ENCODE measurements at regions not wholly inside any gene's neighbourhood (a gene's known extent, or its start where the extent isn't known, plus 50 kb on each side); places are given as distances from the start of the nearest gene placed in this dataset.
"Not testable (repeated sequence)": the region's sequence is repeated elsewhere in the genome, so short reads cannot be mapped to it uniquely, and the experiment has no call there.

- DNase-seq, result no peak
Observed at GRCh38 chr9:89674667-89675057, 69.8 kb downstream of the GADD45G start.

GRCh38 chr9:89675058-89675742 is 70.4 kb downstream of the GADD45G start:
- DNase-seq, result peak; percentile 50 to 54

GRCh38 chr9:89676281-89676680 is 71.5 kb downstream of the GADD45G start:
- DNase-seq, result peak; percentile 60 to 64

DNA sequence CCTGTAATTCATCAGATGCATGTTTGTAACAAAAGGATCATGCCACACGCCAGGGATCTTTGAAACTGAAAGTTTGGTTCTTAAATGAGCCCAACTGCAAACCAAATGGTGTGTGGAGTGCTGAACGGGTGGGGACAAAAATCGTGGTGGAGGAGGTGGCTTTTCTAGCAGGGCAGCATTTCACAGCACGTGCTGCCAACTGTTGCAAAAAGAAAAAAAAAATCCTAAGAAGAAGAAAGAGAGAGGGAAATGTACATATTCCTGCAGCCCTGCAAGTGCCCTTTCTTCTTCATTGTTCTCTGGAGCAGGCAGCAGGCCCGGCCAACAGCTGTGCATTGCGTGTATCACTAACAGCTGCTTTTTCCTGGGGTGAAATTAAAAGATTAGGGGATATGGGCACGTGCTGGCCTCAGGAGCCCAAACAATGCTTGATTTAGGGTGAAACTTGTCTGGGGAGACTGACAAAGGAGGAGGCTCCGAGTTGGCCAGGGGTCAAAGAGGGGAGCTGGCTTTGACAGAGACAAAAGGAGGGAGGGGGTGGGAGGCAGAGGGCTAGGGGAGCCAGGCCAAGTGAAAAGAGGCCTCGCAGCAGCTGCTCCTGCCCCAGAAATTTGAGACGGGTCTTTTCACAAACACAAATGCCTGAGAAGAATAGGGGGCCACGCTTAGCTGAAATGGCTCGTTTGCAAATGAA is 73.0 kb downstream of the GADD45G start:
- DNase-seq, result peak; percentile 47

- DNase-seq, result no peak
Observed at GRCh38 chr9:89678396-89679015, 73.7 kb downstream of the GADD45G start.

- no peak for DNase-seq
Observed at GRCh38 chr9:89679016-89679415, 74.2 kb downstream of the GADD45G start.

GRCh38 chr9:89679581-89679980 is 74.8 kb downstream of the GADD45G start:
- no peak for DNase-seq

DNA sequence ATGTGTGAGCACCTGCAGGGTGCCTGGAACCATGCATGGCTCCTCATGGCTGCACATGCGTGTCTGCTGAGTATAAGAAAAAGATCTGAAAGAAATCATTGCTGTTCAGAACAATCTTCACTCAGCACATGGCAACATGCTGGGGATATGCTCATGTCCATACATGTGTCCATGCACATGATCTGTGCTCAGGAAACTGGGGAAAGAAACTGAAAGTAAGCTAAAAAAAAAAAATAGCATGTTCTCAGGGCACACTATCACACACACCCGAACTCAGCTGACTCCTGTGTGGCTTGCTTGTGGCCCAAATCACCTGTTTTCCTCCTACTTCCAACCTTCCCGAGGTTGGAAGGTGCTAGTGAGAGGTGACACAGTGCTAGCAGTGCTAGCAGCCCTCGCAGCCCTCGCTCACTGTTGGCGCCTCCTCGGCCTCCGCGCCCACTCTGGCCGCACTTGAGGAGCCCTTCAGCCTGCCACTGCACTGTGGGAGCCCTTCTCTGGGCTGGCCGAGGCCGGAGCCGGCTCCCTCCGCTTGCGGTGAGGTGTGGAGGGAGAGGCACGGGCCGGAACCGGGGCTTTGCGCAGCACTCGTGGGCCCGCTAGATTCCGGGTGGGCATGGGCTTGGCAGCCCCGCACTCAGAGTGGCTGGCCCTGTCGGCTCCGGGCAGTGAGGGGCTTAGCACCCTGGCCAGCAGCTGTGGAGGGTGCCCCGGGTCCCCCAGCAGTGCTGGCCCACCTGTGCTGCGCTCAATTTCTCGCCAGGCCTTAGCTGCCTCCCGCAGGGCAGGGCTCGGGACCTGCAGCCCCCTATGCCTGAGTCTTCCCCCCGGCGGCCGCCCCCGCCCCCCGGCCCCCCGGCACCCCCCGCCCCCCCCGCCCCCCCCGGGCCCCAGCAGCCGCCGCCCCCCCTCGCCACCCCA is 76.0 kb downstream of the GADD45G start:
- no peak for DNase-seq

GRCh38 chr9:89681468-89681859 is 76.7 kb downstream of the GADD45G start:
- DNase-seq, result not testable (repeated sequence)

DNA sequence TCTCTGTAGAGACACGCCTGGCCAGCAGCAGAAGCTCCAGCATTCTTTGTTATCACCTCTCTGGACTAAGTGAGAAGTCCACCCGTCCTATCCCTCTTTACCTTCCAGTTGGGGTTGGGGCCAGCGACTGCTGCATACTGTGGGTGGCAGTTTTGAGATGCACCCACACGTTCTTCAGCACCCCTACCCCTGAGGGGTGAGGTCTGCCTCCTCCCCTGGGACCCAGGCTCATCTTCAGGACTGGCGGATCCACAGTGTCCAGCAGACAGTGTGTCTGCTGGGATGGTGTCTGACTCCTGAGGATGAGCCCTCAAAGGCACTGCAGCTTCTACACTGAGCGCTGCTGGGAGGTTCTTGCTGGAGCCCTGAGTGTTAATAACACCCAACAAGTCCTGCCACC is 78.8 kb downstream of the GADD45G start:
- no peak for DNase-seq

DNA sequence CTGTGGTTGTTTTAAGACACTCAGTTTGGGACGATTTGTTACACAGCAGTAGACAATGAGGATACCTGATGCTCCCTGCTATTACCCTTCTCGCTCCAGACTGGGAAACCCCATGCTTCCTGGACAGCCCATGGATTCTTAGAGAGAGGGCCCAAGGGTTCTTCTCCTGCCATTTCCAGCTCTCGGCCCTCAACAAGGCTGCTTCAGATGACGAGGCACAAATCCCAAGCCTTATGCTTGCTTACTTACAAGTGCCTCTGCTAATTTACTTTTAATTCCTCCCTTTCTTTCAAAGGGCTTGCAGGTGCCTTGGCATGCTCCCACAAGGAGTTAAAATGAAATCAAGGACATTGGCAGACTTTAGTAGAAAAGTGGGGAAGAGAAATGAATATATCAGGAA is 79.4 kb downstream of the GADD45G start:
- no peak for DNase-seq

- DNase-seq, result no peak
Observed at GRCh38 chr9:89684912-89685636, 80.3 kb downstream of the GADD45G start.

- no peak for DNase-seq
Observed at GRCh38 chr9:89685698-89686097, 80.9 kb downstream of the GADD45G start.

- peak; percentile 20 to 52 for DNase-seq
Observed at GRCh38 chr9:89686126-89686525, 81.3 kb downstream of the GADD45G start.

GRCh38 chr9:89686621-89687020 is 81.8 kb downstream of the GADD45G start:
- no peak for DNase-seq

DNA sequence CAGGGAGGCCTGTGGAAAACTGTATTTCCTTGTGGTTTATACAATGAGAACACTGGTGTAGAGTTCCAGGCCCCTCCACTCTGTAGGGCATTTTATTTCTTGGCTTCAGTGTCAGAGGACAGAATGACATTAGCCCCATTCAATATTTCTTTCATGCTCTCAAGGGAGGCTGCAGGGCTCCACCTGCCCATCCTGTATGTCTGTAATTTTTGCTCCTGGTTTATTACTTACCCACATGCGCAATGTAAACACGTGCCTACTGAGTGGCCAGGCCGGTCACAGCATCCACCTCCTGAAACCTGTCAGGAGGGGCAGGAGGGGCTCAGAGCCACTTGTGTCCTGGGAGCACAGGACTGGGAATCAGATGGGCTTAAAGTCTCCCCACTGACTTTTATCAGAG is 82.4 kb downstream of the GADD45G start:
- peak; percentile 32 to 35 for DNase-seq

GRCh38 chr9:89687848-89688247 is 83.0 kb downstream of the GADD45G start:
- DNase-seq, result no peak

DNA sequence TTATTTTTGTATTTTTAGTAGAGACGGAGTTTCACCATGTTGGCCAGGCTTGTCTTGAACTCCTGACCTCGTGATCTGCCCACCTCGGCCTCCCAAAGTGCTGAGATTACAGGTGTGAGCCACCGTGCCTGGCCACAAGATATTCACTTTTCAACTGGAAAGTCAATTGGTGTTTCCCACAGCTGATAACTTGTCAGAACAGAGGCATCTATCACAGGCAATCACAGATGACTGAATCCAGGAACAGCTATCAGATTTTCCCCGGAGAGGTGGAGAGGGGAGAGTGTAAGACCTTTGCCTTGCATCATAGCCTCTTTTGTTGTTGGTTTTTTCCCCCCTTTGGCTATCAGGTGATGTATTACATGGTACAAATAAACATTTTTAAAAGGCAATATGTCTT is 84.5 kb downstream of the GADD45G start:
- not testable (repeated sequence) for DNase-seq

DNA sequence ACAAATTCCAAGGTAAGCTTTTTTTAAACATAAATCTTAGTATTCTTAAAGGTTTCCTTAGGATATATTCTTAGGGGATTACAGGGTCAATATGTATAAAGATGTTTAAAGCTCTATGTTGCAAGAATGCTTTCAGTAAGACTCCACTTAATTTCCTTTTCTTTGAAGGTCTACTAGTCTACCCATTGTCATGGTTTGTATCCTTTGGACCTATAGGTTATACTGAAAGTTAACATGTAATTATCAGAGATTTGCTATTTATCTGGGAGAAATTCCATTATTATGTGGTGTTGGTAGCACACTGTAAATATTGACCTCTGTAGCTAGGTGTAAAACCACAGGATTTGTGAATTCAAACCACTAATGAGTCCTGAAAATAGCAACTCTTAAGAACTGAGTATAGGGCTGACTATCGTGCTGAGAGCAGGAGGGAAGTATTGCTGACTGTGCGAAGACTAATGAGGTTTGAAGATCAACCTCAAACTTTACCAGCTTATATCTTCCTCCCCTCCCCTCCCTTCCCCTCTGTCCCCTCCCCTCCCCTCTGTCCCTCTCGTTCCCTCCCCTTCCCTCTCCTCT is 85.6 kb downstream of the GADD45G start:
- no peak for DNase-seq

- no peak for DNase-seq
Observed at GRCh38 chr9:89695441-89695891, 90.7 kb downstream of the GADD45G start.

DNA sequence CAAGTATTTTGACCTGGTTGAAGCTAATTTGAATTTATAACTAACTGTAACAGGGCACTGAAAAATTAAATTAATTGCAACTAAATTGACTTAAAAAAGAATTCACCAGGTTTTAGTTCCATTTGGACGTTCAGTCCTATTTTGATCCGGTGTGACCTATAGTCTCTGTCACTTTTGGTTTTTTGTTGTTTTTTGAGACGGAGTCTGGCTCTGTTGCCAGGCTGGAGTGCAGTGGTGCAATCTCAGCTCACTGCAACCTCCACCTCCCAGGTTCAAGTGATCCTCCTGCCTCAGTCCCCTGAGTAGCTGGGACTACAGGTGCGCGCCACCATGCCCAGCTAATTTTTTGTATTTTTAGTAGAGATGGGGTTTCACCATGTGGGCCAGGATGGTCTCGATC is 91.2 kb downstream of the GADD45G start:
- DNase-seq, result not testable (repeated sequence)

GRCh38 chr9:89696780-89697179 is 92.0 kb downstream of the GADD45G start:
- DNase-seq, result no peak

All from NCI-H187 (cell line).